ENCODE measurements at regions not wholly inside any gene's neighbourhood (a gene's known extent, or its start where the extent isn't known, plus 50 kb on each side); places are given as distances from the start of the nearest gene placed in this dataset.

GRCh38 chr2:41764131-41764530, 283.7 kb upstream of the PKDCC start (continued):
- TF ChIP-seq, protein P1, sequence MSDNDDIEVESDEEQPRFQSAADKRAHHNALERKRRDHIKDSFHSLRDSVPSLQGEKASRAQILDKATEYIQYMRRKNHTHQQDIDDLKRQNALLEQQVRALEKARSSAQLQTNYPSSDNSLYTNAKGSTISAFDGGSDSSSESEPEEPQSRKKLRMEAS (IDR thresholded peaks at IDR 0.05; ENCODE audit: low read depth, low read length), result no peak

- no peak for ATAC-seq
- WGBS (ENCODE audit: insufficient coverage, insufficient replicate concordance, low lambda C conversion rate, missing lambda C conversion rate), result 0% methylated on average over 2 of the region's 2 CpGs
Measured at GRCh38 chr2:41764919-41765318, 282.9 kb upstream of the PKDCC start.

More at GRCh38 chr2:41764919-41765318, 282.9 kb upstream of the PKDCC start:
- ChIA-PET RAD21 (ENCODE audit: unreplicated experiment) (no interaction called here), CTCF (interaction anchor here (0.5 to 1.8 kb wide), 5 partner anchors 14 to 672 kb away, joined by 3 to 7 read pairs (median 5); no protein-coding TSS in a partner anchor), SMC1A (ENCODE audit: uncharacterized antibody, unreplicated experiment) (interaction anchor here (1.1 to 1.5 kb wide), 3 partner anchors 9 to 350 kb away, joined by 3 to 4 read pairs (median 3); no protein-coding TSS in a partner anchor), POLR2A (no interaction called here)
- Histone ChIP-seq H2AFZ (ENCODE audit: control insufficient read depth, low read depth, low read length) (no peak overlapping the region), H3K36me3 (ENCODE audit: control insufficient read depth in 2 of 2, insufficient read depth in 2 of 2, low read length in 1 of 2) (no peaks in the 10 kb centered on the region), H3K9ac (ENCODE audit: control insufficient read depth, insufficient read depth, low read length) (no peak overlapping the region), H3K79me2 (ENCODE audit: control insufficient read depth, insufficient read depth, low read length) (no peaks in the 10 kb centered on the region), H3K27me3 (replicated peaks in 1 of 2; ENCODE audit: control insufficient read depth in 2 of 2, insufficient read depth in 2 of 2, low read length in 1 of 2) (no peaks in the 10 kb centered on the region), H3K4me3 (no peak overlapping the region), H3K4me2 (ENCODE audit: control insufficient read depth, insufficient read depth) (no peak overlapping the region), H3K27ac (ENCODE audit: control insufficient read depth, insufficient read depth) (no peak overlapping the region), H3K9me3 (replicated peaks; ENCODE audit: control insufficient read depth, insufficient read depth, low read length) (no peaks in the 10 kb centered on the region), H4K20me1 (ENCODE audit: control insufficient read depth, insufficient read depth) (no peaks in the 10 kb centered on the region), H3K4me1 (ENCODE audit: control insufficient read depth, insufficient read depth, low read length) (no peaks in the 10 kb centered on the region)
- in situ Hi-C loops (cut with MboI), result no loop called here
- FAIRE-seq, result no peak
- TF ChIP-seq PAX5 (IDR thresholded peaks at IDR 0.05; ENCODE audit: borderline replicate concordance, low read depth, low read length) (no peak), RAD21 (IDR thresholded peaks at IDR 0.05; ENCODE audit: insufficient read depth, low read depth, low read length) (0 out of 2 replicates have a peak, but pooled peaks have one; percentile 9)
- TF ChIP-seq, protein P2, sequence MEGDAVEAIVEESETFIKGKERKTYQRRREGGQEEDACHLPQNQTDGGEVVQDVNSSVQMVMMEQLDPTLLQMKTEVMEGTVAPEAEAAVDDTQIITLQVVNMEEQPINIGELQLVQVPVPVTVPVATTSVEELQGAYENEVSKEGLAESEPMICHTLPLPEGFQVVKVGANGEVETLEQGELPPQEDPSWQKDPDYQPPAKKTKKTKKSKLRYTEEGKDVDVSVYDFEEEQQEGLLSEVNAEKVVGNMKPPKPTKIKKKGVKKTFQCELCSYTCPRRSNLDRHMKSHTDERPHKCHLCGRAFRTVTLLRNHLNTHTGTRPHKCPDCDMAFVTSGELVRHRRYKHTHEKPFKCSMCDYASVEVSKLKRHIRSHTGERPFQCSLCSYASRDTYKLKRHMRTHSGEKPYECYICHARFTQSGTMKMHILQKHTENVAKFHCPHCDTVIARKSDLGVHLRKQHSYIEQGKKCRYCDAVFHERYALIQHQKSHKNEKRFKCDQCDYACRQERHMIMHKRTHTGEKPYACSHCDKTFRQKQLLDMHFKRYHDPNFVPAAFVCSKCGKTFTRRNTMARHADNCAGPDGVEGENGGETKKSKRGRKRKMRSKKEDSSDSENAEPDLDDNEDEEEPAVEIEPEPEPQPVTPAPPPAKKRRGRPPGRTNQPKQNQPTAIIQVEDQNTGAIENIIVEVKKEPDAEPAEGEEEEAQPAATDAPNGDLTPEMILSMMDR (IDR thresholded peaks at IDR 0.05 in 2 of 3, conservative IDR thresholded peaks at IDR 0.05 in 1 of 3; ENCODE audit: control insufficient read depth in 2 of 3, extremely low read depth in 1 of 3, insufficient read depth in 1 of 3, low read depth in 3 of 3, low read length in 3 of 3), result peak in 1 of 3 experiments; percentile 32; a peak in 1 of 6 replicates
- no peak for DNase-seq (ENCODE audit: low read depth, low spot score)
- intact Hi-C loops (cut with micrococcal nuclease; ENCODE audit: unreplicated experiment), result no loop called here
- no TSS peak for BruUV-seq (replicated peaks)

Measured in GM12878 (cell line).